ENCODE measurements at regions not wholly inside any gene's neighbourhood (a gene's known extent, or its start where the extent isn't known, plus 50 kb on each side); places are given as distances from the start of the nearest gene placed in this dataset.
"Not testable (repeated sequence)": the region's sequence is repeated elsewhere in the genome, so short reads cannot be mapped to it uniquely, and the experiment has no call there.

DNA sequence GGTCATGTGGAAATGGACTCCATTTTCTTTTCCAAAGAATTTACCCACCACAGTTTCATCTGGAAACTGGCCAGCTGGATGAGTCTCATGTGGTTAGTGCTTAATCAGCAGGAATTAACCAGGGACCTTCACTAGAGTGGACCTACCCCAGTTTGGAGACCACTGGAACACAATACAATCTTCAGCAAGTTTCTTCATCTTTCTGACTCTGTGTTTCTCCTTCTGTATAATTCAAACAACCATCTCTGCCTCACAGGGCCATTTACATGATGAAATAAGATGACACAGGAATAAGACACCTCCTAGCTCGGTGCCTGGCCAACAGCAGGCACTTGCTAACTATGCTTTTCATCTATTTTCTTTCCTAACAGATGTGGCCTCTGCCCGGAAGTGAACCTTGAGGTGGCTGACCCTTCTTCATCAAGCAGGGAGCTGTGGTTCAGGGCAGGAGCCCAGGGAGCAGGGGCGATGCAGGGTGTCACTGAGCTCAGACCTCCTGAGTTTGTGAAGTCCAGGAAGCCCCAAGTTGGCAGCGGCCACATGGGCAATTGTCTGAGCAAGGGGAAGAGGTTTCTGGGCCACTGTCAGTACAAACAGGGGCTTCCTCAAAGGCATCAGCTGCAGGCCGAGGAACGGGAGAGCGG lies 98.8 kb downstream of the SOD2 start:
- peak; percentile 84 for DNase-seq

DNA sequence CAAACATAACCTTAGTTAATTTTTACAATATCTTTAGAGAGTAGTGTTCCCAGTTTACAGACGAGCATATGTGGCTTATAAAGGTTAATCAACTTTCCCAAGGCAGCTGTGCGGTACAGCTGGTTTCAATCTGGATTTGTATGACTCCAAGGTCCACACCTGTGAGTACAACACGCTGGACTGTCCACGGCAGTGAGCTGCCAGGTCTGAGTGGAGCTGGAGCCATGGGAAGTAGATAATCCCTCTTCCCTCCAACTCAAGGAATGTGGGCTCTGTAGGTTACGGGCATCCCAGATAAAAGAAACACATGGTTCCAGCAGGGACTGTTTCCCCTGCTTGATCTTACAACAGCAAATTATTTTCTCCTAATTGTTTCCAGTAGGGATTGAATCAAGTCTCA lies 102.2 kb downstream of the SOD2 start:
- DNase-seq, result no peak

DNA sequence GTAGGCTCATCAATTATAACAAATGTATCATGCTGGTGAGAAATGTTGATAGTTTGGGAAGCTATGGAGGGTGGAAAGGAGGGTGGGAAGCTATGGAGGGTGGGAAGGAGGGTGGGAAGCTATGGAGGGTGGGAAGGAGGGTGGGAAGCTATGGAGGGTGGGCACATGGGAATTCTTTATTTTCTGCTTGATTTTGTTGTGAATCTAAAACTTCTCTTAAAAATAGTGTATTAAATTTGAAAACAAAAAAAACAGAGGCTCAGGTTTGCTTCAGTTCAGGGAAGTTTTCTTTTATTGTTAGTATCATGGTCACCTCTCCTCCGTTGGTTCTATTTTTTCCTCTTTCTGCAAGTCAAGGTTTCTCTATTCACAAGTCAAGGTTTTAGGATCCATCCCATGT lies 106.4 kb downstream of the SOD2 start:
- DNase-seq, result no peak

DNA sequence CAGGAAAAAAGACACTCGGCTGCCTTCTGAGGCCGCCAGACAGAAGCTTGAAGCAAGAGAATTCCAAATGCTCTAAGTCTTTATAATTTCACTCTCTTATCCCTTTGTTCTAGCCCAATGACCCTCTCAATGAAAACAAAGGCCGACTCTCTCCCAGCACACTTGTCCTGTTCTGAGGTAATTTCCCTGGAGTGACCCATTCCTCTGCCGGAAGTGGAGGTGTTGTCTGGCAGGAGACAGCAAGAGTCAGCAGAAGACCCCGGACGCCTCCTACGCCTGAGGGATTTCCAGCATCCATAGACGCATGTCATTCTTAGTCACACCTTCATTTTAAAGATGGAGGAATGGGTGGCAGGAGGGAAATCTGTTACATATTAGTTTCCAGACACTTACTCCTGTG lies 110.3 kb downstream of the SOD2 start:
- DNase-seq, result no peak

- DNase-seq, result no peak
Observed at GRCh38 chr6:159578629-159579028, 114.4 kb downstream of the SOD2 start.

DNA sequence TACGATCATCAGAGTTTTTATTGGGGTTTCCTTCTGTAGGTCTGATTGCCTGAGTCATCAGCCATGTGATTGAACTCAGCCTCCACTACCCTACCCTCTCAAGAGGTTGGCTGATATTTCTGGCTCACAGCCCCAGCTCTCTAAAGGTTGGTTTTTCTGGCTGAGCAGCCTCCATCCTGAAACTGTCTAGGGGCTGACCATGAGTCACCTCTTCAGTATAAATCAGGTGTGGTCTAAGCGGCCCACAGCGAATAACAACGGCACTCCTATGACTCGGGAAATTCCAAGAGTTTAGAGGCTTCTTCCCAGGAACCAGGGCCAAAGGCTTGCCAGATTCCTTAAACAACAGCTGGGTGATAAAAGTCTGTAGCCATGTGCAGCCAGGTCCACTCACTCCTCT lies 115.5 kb downstream of the SOD2 start:
- DNase-seq, result peak; percentile 72

DNA sequence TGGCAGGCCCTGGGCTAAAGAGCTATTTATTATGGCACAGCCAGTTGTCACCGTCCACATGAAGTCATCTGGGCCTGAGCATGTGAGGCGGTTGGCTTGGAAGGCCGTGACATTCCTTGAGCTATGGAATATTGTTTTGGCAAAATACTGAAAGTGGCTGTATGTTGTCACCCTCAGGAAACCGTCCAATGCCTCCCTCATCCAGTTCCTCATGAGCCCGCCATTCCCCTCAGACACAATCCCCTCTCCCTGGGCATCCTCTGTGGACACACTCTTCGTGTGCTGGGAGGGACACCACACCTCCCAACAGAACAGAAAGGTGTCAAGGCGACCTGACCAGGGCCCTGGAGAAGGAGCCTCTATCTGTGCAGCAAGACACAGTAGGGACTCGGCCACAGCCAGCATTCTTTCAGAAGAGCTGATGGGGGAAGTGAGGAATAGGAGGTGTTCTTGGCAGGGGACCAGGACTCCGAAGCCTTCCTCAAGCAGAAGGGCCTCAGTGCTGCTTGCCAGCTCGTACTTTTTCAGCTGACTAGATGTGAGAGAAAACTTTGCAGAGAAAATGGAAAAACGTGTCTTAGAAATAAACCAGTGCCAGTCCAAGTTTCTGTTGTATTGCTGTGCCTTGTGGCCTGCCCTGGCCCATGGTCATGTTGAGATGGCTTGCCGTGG lies 120.5 kb downstream of the SOD2 start:
- no peak for DNase-seq

GRCh38 chr6:159565181-159565710 lies 127.8 kb downstream of the SOD2 start:
- no peak for DNase-seq

DNA sequence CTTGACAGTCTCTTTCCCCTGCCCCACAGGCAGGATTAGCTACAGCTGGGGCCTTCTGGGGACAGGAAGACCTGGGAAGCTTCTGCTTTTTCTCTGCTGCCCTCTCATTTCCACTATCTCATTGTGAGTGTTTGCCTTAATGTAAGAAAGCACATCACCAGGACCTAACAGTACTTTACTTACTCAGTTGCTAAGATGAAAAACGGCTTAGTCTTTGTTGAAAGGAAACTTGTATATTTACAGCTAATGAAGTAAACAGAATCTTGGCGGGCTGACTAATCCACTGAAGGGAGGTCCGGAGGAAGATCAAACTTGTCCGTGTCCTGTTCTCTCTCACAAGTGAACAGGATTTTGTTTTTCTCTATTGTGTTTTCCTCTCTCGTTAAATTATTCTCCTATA lies 128.6 kb downstream of the SOD2 start:
- no peak for DNase-seq

DNA sequence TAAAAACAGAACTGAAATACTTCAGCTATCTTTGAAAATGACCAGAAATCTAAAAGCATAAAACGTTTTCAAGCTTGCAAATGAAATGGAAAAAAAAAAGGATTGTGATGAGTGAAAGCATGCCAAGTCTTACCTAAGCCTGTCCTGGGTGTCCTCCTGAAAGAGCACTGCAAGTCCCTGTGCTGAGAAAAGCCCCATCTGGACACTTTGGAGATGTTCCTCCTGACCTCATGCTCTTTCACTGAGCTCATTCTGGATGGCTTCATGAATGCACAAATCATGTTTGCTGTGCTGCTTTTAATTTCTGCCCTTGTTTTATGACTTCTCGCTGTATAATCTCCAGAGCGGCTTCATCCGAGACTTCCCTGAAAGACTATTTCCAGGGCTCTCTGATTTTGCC lies 136.0 kb downstream of the SOD2 start:
- DNase-seq, result no peak

GRCh38 chr6:159555082-159555875 lies 137.8 kb downstream of the SOD2 start:
- peak; percentile 28 for DNase-seq

- DNase-seq, result no peak
Observed at GRCh38 chr6:159541296-159541695, 151.7 kb downstream of the SOD2 start.

GRCh38 chr6:159540883-159541282 lies 152.2 kb downstream of the SOD2 start:
- no peak for DNase-seq

DNA sequence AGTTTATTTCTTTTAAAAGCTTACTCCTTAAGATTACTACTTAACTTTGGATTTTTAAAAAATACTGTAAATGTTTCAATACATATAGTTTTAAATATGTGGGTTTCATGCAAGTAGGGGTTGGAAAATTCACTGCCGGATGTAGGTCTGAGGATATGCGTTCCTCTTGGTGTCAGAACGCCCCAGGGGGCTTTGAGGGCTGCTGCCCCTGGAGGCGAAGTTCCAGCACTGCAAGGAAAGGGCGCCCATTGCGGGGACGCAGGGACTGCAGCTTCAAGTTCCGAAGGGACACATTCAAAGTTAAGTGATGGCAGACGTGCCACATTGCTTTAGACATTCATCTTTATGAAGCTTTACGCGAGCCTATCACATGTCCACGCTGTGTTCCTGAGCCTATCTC lies 152.9 kb downstream of the SOD2 start:
- DNase-seq, result no peak

DNA sequence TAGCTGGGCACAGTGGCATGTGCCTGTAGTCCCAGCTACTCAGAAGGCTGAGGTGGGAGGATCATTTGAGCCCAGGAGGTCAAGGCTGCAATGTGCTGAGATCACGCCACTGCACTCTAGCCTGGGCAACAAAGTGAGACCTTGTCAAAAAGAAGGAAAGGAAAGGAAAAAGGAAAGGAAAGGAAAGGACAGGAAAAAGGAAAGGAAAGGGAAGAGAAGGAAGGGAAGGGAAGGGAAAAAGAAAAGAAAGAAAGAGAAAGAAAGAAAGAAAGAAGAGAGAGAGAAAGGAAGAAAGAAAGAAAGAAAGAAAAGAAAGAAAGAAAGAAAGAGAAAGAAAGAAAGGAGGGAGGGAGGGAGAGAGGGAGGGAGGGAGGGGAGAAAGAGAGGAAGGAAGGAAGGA lies 155.0 kb downstream of the SOD2 start:
- DNase-seq, result not testable (repeated sequence)

GRCh38 chr6:159535656-159536350 lies 157.2 kb downstream of the SOD2 start:
- no peak for DNase-seq

GRCh38 chr6:159533568-159533967 lies 159.5 kb downstream of the SOD2 start:
- DNase-seq, result peak; percentile 87

GRCh38 chr6:159533016-159533415 lies 160.0 kb downstream of the SOD2 start:
- DNase-seq, result peak; percentile 44

DNA sequence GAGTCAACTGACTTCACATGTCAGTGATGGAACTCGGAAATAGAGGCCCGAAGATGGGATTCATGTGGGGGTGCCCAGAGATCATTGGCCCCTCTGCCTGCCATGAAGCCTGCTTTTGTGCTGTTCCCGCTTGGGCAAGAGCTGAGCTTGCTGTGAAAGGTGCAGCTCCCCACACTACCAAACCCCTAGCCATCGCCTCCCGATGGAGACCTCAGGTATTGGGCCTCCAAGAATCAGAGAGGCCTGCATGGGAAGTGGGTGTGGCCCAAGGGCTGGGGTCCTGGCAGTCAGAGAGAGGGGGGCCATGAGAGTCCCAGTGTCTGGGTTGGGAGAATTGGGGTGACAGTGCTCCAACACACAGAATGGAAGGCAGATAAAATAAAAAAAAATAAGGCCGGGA lies 160.9 kb downstream of the SOD2 start:
- no peak for DNase-seq

DNA sequence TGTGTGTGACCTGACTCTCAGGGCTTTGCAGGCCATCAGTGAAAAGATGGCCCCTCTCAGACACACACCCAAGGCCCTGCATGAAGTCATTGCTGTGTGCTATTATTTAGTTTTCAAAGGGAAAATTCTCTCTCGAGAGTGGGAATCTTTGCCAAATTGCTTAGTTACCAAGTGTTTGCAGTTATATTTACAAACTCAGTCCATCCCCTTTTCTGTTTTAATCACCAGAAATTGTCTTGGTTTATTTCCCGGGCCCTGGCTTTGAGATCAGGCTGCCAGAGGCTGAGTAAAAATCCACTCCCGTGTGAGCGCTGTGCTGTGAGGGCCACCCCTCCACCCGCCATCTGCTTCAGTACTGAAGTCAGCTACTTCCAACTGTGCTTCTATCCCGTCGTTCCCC lies 163.1 kb downstream of the SOD2 start:
- DNase-seq, result no peak

GRCh38 chr6:159527351-159527750 lies 165.7 kb downstream of the SOD2 start:
- no peak for DNase-seq

GRCh38 chr6:159525445-159526025 lies 167.5 kb downstream of the SOD2 start:
- DNase-seq, result no peak
